ENCODE measurements at regions not wholly inside any gene's neighbourhood (a gene's known extent, or its start where the extent isn't known, plus 50 kb on each side); places are given as distances from the start of the nearest gene placed in this dataset.
A peak's percentile ranks its signal among the peaks of the same experiment; 100 is the strongest.

- peaks cover 79% of the 10 kb centered on the region for H3K27me3 ChIP-seq (ENCODE audit: low read length)
- BruUV-seq (replicated peaks), result no TSS peak
- H3K27ac ChIP-seq (ENCODE audit: low read length), result no peak overlapping the region
- intact Hi-C loops (cut with micrococcal nuclease), result no loop called here
- no peak overlapping the region for H3K4me3 ChIP-seq (ENCODE audit: low read length)
- H3K9me2 ChIP-seq (replicated peaks; ENCODE audit: low read length), result no peaks in the 10 kb centered on the region
- no peak overlapping the region for H3K9ac ChIP-seq (ENCODE audit: low read length)
- POLR2A ChIA-PET (ENCODE audit: unreplicated experiment), result no interaction called here
- no peak overlapping the region for H3K4me2 ChIP-seq (ENCODE audit: low read length)
- TF ChIP-seq EZH2 (IDR thresholded peaks at IDR 0.05; ENCODE audit: low read length, unreplicated experiment) (no peak), CTCF (conservative IDR thresholded peaks at IDR 0.05; ENCODE audit: low read depth, low read length) (no peak), EZH2phosphoT487 (IDR thresholded peaks at IDR 0.05; ENCODE audit: borderline replicate concordance, low read length) (no peak)
- no peak for ATAC-seq
- no peaks in the 10 kb centered on the region for H3K79me2 ChIP-seq (ENCODE audit: low read length)
- CTCF ChIA-PET, result no interaction called here
- H3K9me3 ChIP-seq (ENCODE audit: low read length), result no peaks in the 10 kb centered on the region
- H2AFZ ChIP-seq (ENCODE audit: low read length), result no peak overlapping the region
- no peaks in the 10 kb centered on the region for H3K36me3 ChIP-seq (ENCODE audit: low read depth, low read length)
- H3F3A ChIP-seq (ENCODE audit: low read length, unreplicated experiment), result no peaks in the 10 kb centered on the region
- no peaks in the 10 kb centered on the region for H4K20me1 ChIP-seq (ENCODE audit: low read length)
- DNase-seq, result no peak
- H3K4me1 ChIP-seq (ENCODE audit: insufficient read depth, low read length), result no peaks in the 10 kb centered on the region
These were observed 136.9 kb upstream of the FOXF1 start for GRCh38 chr16:86373276-86373901.

DNA sequence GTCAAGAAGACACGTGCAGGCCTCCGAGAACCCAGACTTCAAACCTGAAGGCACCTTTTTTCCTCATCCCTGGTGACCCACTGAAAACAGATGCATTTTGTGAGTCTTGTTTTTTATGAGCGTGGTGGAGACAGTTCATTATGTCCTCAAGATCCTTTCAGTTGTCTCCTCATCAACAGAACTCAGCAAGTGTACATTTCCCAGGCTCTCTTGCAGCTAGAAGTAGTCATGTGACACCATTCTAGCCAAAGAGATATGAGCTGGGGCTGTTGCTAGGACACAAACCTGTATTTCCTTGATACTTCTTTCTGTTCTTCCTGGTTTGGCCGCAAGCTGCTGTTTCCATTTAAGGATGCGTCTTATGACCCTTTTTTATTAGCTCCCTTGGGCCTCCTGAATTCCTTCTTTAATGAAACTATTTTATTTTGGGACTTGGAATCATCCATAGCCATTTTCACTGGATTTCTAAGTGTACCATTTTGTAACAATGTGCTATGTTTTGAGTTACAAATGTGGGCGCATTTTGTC, 135.7 kb upstream of the FOXF1 start:
- H3K36me3 ChIP-seq (ENCODE audit: low read depth, low read length), result no peaks in the 10 kb centered on the region
- no peak overlapping the region for H2AFZ ChIP-seq (ENCODE audit: low read length)
- intact Hi-C loops (cut with micrococcal nuclease), result no loop called here
- ATAC-seq, result no peak
- no peaks in the 10 kb centered on the region for H3F3A ChIP-seq (ENCODE audit: low read length, unreplicated experiment)
- POLR2A ChIA-PET (ENCODE audit: unreplicated experiment), result no interaction called here
- no peak overlapping the region for H3K27ac ChIP-seq (ENCODE audit: low read length)
- H3K9ac ChIP-seq (ENCODE audit: low read length), result no peak overlapping the region
- H3K9me3 ChIP-seq (ENCODE audit: low read length), result no peaks in the 10 kb centered on the region
- peaks cover 88% of the 10 kb centered on the region for H3K27me3 ChIP-seq (ENCODE audit: low read length)
- H3K4me2 ChIP-seq (ENCODE audit: low read length), result no peak overlapping the region
- H4K20me1 ChIP-seq (ENCODE audit: low read length), result no peaks in the 10 kb centered on the region
- H3K79me2 ChIP-seq (ENCODE audit: low read length), result no peaks in the 10 kb centered on the region
- BruUV-seq (replicated peaks), result no TSS peak
- DNase-seq, result no peak
- CTCF ChIA-PET, result no interaction called here
- H3K4me1 ChIP-seq (ENCODE audit: insufficient read depth, low read length), result no peaks in the 10 kb centered on the region
- TF ChIP-seq EZH2phosphoT487 (IDR thresholded peaks at IDR 0.05; ENCODE audit: borderline replicate concordance, low read length), result no peak
- no peak for TF ChIP-seq EZH2 (IDR thresholded peaks at IDR 0.05; ENCODE audit: low read length, unreplicated experiment)
- no peak for TF ChIP-seq CTCF (conservative IDR thresholded peaks at IDR 0.05; ENCODE audit: low read depth, low read length)
- H3K4me3 ChIP-seq (ENCODE audit: low read length), result no peak overlapping the region
- H3K9me2 ChIP-seq (replicated peaks; ENCODE audit: low read length), result no peaks in the 10 kb centered on the region

DNA sequence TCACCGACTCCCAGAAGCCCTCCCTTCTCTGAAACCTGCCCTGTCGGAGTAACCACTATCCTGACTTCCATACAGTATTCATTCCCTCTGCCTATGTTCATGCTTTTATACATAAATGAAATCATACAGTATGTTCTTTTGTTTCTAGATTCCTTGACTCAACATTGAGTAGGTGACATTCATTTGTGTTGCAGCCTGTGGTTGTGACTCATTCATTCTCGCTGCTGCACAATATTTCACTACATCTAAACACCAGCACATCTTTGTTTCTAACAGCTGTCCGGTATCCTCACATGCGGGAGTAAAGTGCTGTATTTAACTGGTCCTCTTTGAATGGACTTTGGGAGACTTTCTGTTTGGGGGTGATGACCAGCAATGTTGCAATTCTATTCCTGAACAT, 135.0 kb upstream of the FOXF1 start:
- CTCF ChIA-PET, result no interaction called here
- H3K27me3 ChIP-seq (ENCODE audit: low read length), result peaks cover 87% of the 10 kb centered on the region
- H3K4me2 ChIP-seq (ENCODE audit: low read length), result no peak overlapping the region
- H3K36me3 ChIP-seq (ENCODE audit: low read depth, low read length), result no peaks in the 10 kb centered on the region
- no peak overlapping the region for H3K9ac ChIP-seq (ENCODE audit: low read length)
- TF ChIP-seq CTCF (conservative IDR thresholded peaks at IDR 0.05; ENCODE audit: low read depth, low read length), result no peak
- no peak for TF ChIP-seq EZH2 (IDR thresholded peaks at IDR 0.05; ENCODE audit: low read length, unreplicated experiment)
- no peak for TF ChIP-seq EZH2phosphoT487 (IDR thresholded peaks at IDR 0.05; ENCODE audit: borderline replicate concordance, low read length)
- BruUV-seq (replicated peaks), result no TSS peak
- ATAC-seq (no peak), DNase-seq (peak; percentile 5)
- POLR2A ChIA-PET (ENCODE audit: unreplicated experiment), result no interaction called here
- no peaks in the 10 kb centered on the region for H3F3A ChIP-seq (ENCODE audit: low read length, unreplicated experiment)
- no peak overlapping the region for H2AFZ ChIP-seq (ENCODE audit: low read length)
- intact Hi-C loops (cut with micrococcal nuclease), result no loop called here
- H4K20me1 ChIP-seq (ENCODE audit: low read length), result no peaks in the 10 kb centered on the region
- no peak overlapping the region for H3K27ac ChIP-seq (ENCODE audit: low read length)
- no peaks in the 10 kb centered on the region for H3K79me2 ChIP-seq (ENCODE audit: low read length)
- H3K4me3 ChIP-seq (ENCODE audit: low read length), result no peak overlapping the region
- no peaks in the 10 kb centered on the region for H3K9me2 ChIP-seq (replicated peaks; ENCODE audit: low read length)
- no peaks in the 10 kb centered on the region for H3K9me3 ChIP-seq (ENCODE audit: low read length)
- H3K4me1 ChIP-seq (ENCODE audit: insufficient read depth, low read length), result no peaks in the 10 kb centered on the region

Data from PC-3 (cell line).